ENCODE measurements at regions not wholly inside any gene's neighbourhood (a gene's known extent, or its start where the extent isn't known, plus 50 kb on each side); places are given as distances from the start of the nearest gene placed in this dataset.

DNA sequence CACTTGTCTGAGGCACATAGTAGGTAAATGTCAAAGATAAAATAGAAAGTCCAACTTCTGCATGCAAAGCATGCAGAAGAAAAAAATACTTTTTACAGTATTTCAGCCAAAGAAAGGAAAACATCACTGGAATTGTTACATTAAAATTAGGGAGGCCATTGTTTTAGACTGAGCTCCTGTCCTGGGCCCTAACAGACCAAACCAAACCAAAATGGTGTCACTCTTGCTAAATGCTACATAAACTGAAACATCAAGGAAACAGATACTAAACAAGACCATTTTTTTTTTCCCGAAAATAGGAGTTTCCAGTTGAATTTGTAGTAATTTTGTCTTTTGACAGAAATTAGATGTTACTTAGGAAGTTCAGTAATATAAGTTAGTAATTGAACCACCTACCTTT is 508.8 kb downstream of the DSC3 start:
- Histone ChIP-seq H2AFZ (ENCODE audit: low read depth, low read length) (no peak overlapping the region), H3K27ac (ENCODE audit: low read length) (no peak overlapping the region), H3K4me2 (ENCODE audit: insufficient read depth, low read length) (no peak overlapping the region), H3K9me3 (ENCODE audit: insufficient read depth, low read length, severe bottlenecking) (no peaks in the 10 kb centered on the region), H4K20me1 (ENCODE audit: insufficient read depth, low read length) (no peaks in the 10 kb centered on the region), H3K27me3 (ENCODE audit: insufficient read depth, low read length, poor library complexity) (no peaks in the 10 kb centered on the region), H3K4me1 (ENCODE audit: insufficient read depth, low read length) (no peaks in the 10 kb centered on the region), H3K9ac (ENCODE audit: low read depth, low read length) (no peak overlapping the region), H3K4me3 (ENCODE audit: low read depth in 1 of 2, low read length in 2 of 2) (no peak overlapping the region), H3K79me2 (ENCODE audit: insufficient read depth, low read length) (no peaks in the 10 kb centered on the region), H3K36me3 (ENCODE audit: insufficient read depth, low read length) (no peaks in the 10 kb centered on the region)
- ATAC-seq (ENCODE audit: insufficient read depth, low read depth) (no peak), DNase-seq (no peak)
- TF ChIP-seq EZH2 (IDR thresholded peaks at IDR 0.05; ENCODE audit: borderline replicate concordance, low read depth, low read length, severe bottlenecking) (no peak), CTCF (IDR thresholded peaks at IDR 0.05; ENCODE audit: borderline replicate concordance, extremely low read depth, low read length, poor library complexity, severe bottlenecking) (no peak)

DNA sequence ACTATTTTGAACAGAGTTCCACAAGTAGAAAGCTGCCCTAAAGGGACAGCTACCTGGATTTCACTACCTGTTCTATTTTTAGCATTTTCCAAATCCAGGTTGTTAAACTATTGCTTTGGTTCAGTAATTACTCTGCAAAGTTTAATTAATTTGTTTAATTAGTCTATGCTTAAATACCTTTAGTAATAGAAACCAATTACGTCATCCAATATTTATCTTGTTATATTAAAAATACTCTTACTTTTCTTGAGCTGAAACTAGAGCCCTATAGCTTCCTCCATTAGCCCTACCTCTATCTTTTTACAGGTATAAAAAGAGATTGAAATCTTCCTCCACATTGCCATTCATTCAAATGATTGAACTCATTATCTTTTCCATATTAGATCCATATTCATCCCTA is 514.6 kb downstream of the DSC3 start:
- no peaks in the 10 kb centered on the region for H3K79me2 ChIP-seq (ENCODE audit: insufficient read depth, low read length)
- no peak overlapping the region for H3K9ac ChIP-seq (ENCODE audit: low read depth, low read length)
- H3K9me3 ChIP-seq (ENCODE audit: insufficient read depth, low read length, severe bottlenecking), result no peaks in the 10 kb centered on the region
- no peaks in the 10 kb centered on the region for H3K4me1 ChIP-seq (ENCODE audit: insufficient read depth, low read length)
- DNase-seq (no peak), ATAC-seq (ENCODE audit: insufficient read depth, low read depth) (no peak)
- TF ChIP-seq CTCF (IDR thresholded peaks at IDR 0.05; ENCODE audit: borderline replicate concordance, extremely low read depth, low read length, poor library complexity, severe bottlenecking) (no peak), EZH2 (IDR thresholded peaks at IDR 0.05; ENCODE audit: borderline replicate concordance, low read depth, low read length, severe bottlenecking) (no peak)
- no peak overlapping the region for H3K4me3 ChIP-seq (ENCODE audit: low read depth in 1 of 2, low read length in 2 of 2)
- no peaks in the 10 kb centered on the region for H3K27me3 ChIP-seq (ENCODE audit: insufficient read depth, low read length, poor library complexity)
- H3K27ac ChIP-seq (ENCODE audit: low read length), result no peak overlapping the region
- no peak overlapping the region for H2AFZ ChIP-seq (ENCODE audit: low read depth, low read length)
- H3K4me2 ChIP-seq (ENCODE audit: insufficient read depth, low read length), result no peak overlapping the region
- no peaks in the 10 kb centered on the region for H3K36me3 ChIP-seq (ENCODE audit: insufficient read depth, low read length)
- H4K20me1 ChIP-seq (ENCODE audit: insufficient read depth, low read length), result no peaks in the 10 kb centered on the region

GRCh38 chr18:30527226-30527625 is 515.3 kb downstream of the DSC3 start:
- Histone ChIP-seq H4K20me1 (ENCODE audit: insufficient read depth, low read length) (no peaks in the 10 kb centered on the region), H3K4me3 (ENCODE audit: low read depth in 1 of 2, low read length in 2 of 2) (no peak overlapping the region), H2AFZ (ENCODE audit: low read depth, low read length) (no peak overlapping the region), H3K4me2 (ENCODE audit: insufficient read depth, low read length) (no peak overlapping the region), H3K27ac (ENCODE audit: low read length) (no peak overlapping the region), H3K4me1 (ENCODE audit: insufficient read depth, low read length) (no peaks in the 10 kb centered on the region), H3K9me3 (ENCODE audit: insufficient read depth, low read length, severe bottlenecking) (no peaks in the 10 kb centered on the region), H3K9ac (ENCODE audit: low read depth, low read length) (no peak overlapping the region), H3K79me2 (ENCODE audit: insufficient read depth, low read length) (no peaks in the 10 kb centered on the region), H3K36me3 (ENCODE audit: insufficient read depth, low read length) (no peaks in the 10 kb centered on the region), H3K27me3 (ENCODE audit: insufficient read depth, low read length, poor library complexity) (no peaks in the 10 kb centered on the region)
- TF ChIP-seq EZH2 (IDR thresholded peaks at IDR 0.05; ENCODE audit: borderline replicate concordance, low read depth, low read length, severe bottlenecking) (no peak), CTCF (IDR thresholded peaks at IDR 0.05; ENCODE audit: borderline replicate concordance, extremely low read depth, low read length, poor library complexity, severe bottlenecking) (no peak)
- no peak for ATAC-seq (ENCODE audit: insufficient read depth, low read depth)
- no peak for DNase-seq
